ENCODE measurements at regions not wholly inside any gene's neighbourhood (a gene's known extent, or its start where the extent isn't known, plus 50 kb on each side); places are given as distances from the start of the nearest gene placed in this dataset.

GRCh38 chr10:93146336-93146735, 72.6 kb downstream of the CYP26A1 start:
- no TSS peak for BruUV-seq (replicated peaks)
- no peak overlapping the region for H3K4me3 ChIP-seq (ENCODE audit: low read depth, low read length, poor library complexity, severe bottlenecking)
- CTCF ChIA-PET = no interaction called here
- POLR2A ChIA-PET (ENCODE audit: low non-redundant PET) = no interaction called here
- no peaks in the 10 kb centered on the region for H3K36me3 ChIP-seq (ENCODE audit: insufficient read depth, low read length, poor library complexity, severe bottlenecking)
- no peaks in the 10 kb centered on the region for H3K27me3 ChIP-seq (replicated peaks; ENCODE audit: insufficient read depth, low read depth, low read length, poor library complexity)
- intact Hi-C loops (cut with micrococcal nuclease; ENCODE audit: unreplicated experiment) = no loop called here
- no peak for DNase-seq (ENCODE audit: low spot score)
- TF ChIP-seq CTCF (conservative IDR thresholded peaks at IDR 0.05; ENCODE audit: low read depth, low read length) = no peak
- no peak for TF ChIP-seq EZH2 (IDR thresholded peaks at IDR 0.05; ENCODE audit: borderline replicate concordance, low read depth, low read length, poor library complexity, severe bottlenecking)
- no peaks in the 10 kb centered on the region for H3K4me1 ChIP-seq (ENCODE audit: insufficient read depth, low read length, poor library complexity, severe bottlenecking)
- H3K9me3 ChIP-seq (ENCODE audit: low read depth, low read length, poor library complexity, severe bottlenecking) = no peaks in the 10 kb centered on the region
- no peak overlapping the region for H3K27ac ChIP-seq (ENCODE audit: low read depth, low read length, poor library complexity, severe bottlenecking)

- no peaks in the 10 kb centered on the region for H3K4me1 ChIP-seq (ENCODE audit: insufficient read depth, low read length, poor library complexity, severe bottlenecking)
- POLR2A ChIA-PET (ENCODE audit: low non-redundant PET) = no interaction called here
- CTCF ChIA-PET = no interaction called here
- BruUV-seq (replicated peaks) = no TSS peak
- H3K27ac ChIP-seq (ENCODE audit: low read depth, low read length, poor library complexity, severe bottlenecking) = no peak overlapping the region
- H3K9me3 ChIP-seq (ENCODE audit: low read depth, low read length, poor library complexity, severe bottlenecking) = no peaks in the 10 kb centered on the region
- DNase-seq (ENCODE audit: low spot score) = no peak
- H3K36me3 ChIP-seq (ENCODE audit: insufficient read depth, low read length, poor library complexity, severe bottlenecking) = no peaks in the 10 kb centered on the region
- no peak overlapping the region for H3K4me3 ChIP-seq (ENCODE audit: low read depth, low read length, poor library complexity, severe bottlenecking)
- TF ChIP-seq CTCF (conservative IDR thresholded peaks at IDR 0.05; ENCODE audit: low read depth, low read length) = no peak
- TF ChIP-seq EZH2 (IDR thresholded peaks at IDR 0.05; ENCODE audit: borderline replicate concordance, low read depth, low read length, poor library complexity, severe bottlenecking) = no peak
- H3K27me3 ChIP-seq (replicated peaks; ENCODE audit: insufficient read depth, low read depth, low read length, poor library complexity) = no peaks in the 10 kb centered on the region
- intact Hi-C loops (cut with micrococcal nuclease; ENCODE audit: unreplicated experiment) = no loop called here
Observed at GRCh38 chr10:93147281-93147680, 73.6 kb downstream of the CYP26A1 start.

GRCh38 chr10:93148476-93148875, 74.8 kb downstream of the CYP26A1 start:
- no peaks in the 10 kb centered on the region for H3K4me1 ChIP-seq (ENCODE audit: insufficient read depth, low read length, poor library complexity, severe bottlenecking)
- POLR2A ChIA-PET (ENCODE audit: low non-redundant PET) = no interaction called here
- no TSS peak for BruUV-seq (replicated peaks)
- H3K36me3 ChIP-seq (ENCODE audit: insufficient read depth, low read length, poor library complexity, severe bottlenecking) = no peaks in the 10 kb centered on the region
- CTCF ChIA-PET = no interaction called here
- intact Hi-C loops (cut with micrococcal nuclease; ENCODE audit: unreplicated experiment) = no loop called here
- TF ChIP-seq EZH2 (IDR thresholded peaks at IDR 0.05; ENCODE audit: borderline replicate concordance, low read depth, low read length, poor library complexity, severe bottlenecking) (no peak), CTCF (conservative IDR thresholded peaks at IDR 0.05; ENCODE audit: low read depth, low read length) (no peak)
- no peaks in the 10 kb centered on the region for H3K9me3 ChIP-seq (ENCODE audit: low read depth, low read length, poor library complexity, severe bottlenecking)
- no peak overlapping the region for H3K27ac ChIP-seq (ENCODE audit: low read depth, low read length, poor library complexity, severe bottlenecking)
- DNase-seq (ENCODE audit: low spot score) = no peak
- no peaks in the 10 kb centered on the region for H3K27me3 ChIP-seq (replicated peaks; ENCODE audit: insufficient read depth, low read depth, low read length, poor library complexity)
- H3K4me3 ChIP-seq (ENCODE audit: low read depth, low read length, poor library complexity, severe bottlenecking) = no peak overlapping the region
